ENCODE measurements at regions not wholly inside any gene's neighbourhood (a gene's known extent, or its start where the extent isn't known, plus 50 kb on each side); places are given as distances from the start of the nearest gene placed in this dataset.

- TF ChIP-seq ZNF425 (CRISPR knock-in tag; conservative IDR thresholded peaks at IDR 0.05) (no peak), JAZF1 (CRISPR knock-in tag; IDR thresholded peaks at IDR 0.05) (no peak), SP1 (CRISPR knock-in tag; conservative IDR thresholded peaks at IDR 0.05) (no peak)
Observed at GRCh38 chrX:63884821-63885790, 100.1 kb upstream of the ARHGEF9 start (continued).

- Mint-ChIP-seq H3K9me3 (peaks cover 10% of the 10 kb centered on the region; the same call in 1 of the 2 replicates), H3K36me3 (peaks cover 15% of the 10 kb centered on the region), H3K27me3 (ENCODE audit: low read depth) (peaks cover 6% of the 10 kb centered on the region; the same call in 1 of the 2 replicates), H3K4me1 (no peaks in the 10 kb centered on the region), H3K27ac (no peak overlapping the region), H3K4me3 (no peak overlapping the region)
- DNase-seq (ENCODE audit: low spot score) (no peak), ATAC-seq (no peak)
- no peak for TF ChIP-seq SOX15 (CRISPR knock-in tag; IDR thresholded peaks at IDR 0.05)
- TF ChIP-seq ERG (CRISPR knock-in tag; IDR thresholded peaks at IDR 0.05): no peak
- no peak for TF ChIP-seq PREB (CRISPR knock-in tag; IDR thresholded peaks at IDR 0.05; ENCODE audit: borderline replicate concordance)
- no peak for TF ChIP-seq SMAD3 (CRISPR knock-in tag; IDR thresholded peaks at IDR 0.05; ENCODE audit: borderline replicate concordance)
- POLR2A ChIA-PET: no interaction called here
- CTCF ChIA-PET: no interaction called here
Observed at GRCh38 chrX:63869506-63869905, 84.5 kb upstream of the ARHGEF9 start.

- ATAC-seq (no peak), DNase-seq (ENCODE audit: low spot score) (no peak)
- POLR2A ChIA-PET: no interaction called here
- no peak for TF ChIP-seq ZNF423 (CRISPR knock-in tag; IDR thresholded peaks at IDR 0.05)
- 0 out of 2 replicates have a peak, but pooled peaks cover 4% of the 10 kb centered on the region for H3K9me3 Mint-ChIP-seq
- H3K27ac Mint-ChIP-seq: no peak overlapping the region
- H3K27me3 Mint-ChIP-seq (ENCODE audit: low read depth): no peaks in the 10 kb centered on the region
- H3K4me1 Mint-ChIP-seq: peaks cover 8% of the 10 kb centered on the region
- no peak overlapping the region for H3K4me3 Mint-ChIP-seq
- CTCF ChIA-PET: no interaction called here
- H3K36me3 Mint-ChIP-seq: no peaks in the 10 kb centered on the region
Observed at GRCh38 chrX:63855896-63856295, 70.9 kb upstream of the ARHGEF9 start.

- Mint-ChIP-seq H3K27me3 (ENCODE audit: low read depth) (peaks cover 3% of the 10 kb centered on the region; the same call in 1 of the 2 replicates), H3K4me1 (no peaks in the 10 kb centered on the region), H3K9me3 (peaks cover 31% of the 10 kb centered on the region), H3K27ac (no peak overlapping the region), H3K36me3 (peaks cover 15% of the 10 kb centered on the region), H3K4me3 (no peak overlapping the region)
- ATAC-seq: no peak
- DNase-seq (ENCODE audit: low spot score): no peak
- CTCF ChIA-PET: no interaction called here
- TF ChIP-seq IRF1 (CRISPR knock-in tag; IDR thresholded peaks at IDR 0.05): no peak
- TF ChIP-seq SP1 (CRISPR knock-in tag; conservative IDR thresholded peaks at IDR 0.05): no peak
- no peak for TF ChIP-seq RELA (CRISPR knock-in tag; IDR thresholded peaks at IDR 0.05; ENCODE audit: borderline replicate concordance)
- TF ChIP-seq ZNF396 (CRISPR knock-in tag; IDR thresholded peaks at IDR 0.05; ENCODE audit: borderline replicate concordance): no peak
- no peak for TF ChIP-seq E2F5 (CRISPR knock-in tag; IDR thresholded peaks at IDR 0.05)
- no peak for TF ChIP-seq ZBTB21 (CRISPR knock-in tag; IDR thresholded peaks at IDR 0.05; ENCODE audit: borderline replicate concordance)
- TF ChIP-seq PRRX2 (CRISPR knock-in tag; IDR thresholded peaks at IDR 0.05): no peak
- TF ChIP-seq CREB1 (CRISPR knock-in tag; IDR thresholded peaks at IDR 0.05): no peak
- no peak for TF ChIP-seq ZBTB43 (CRISPR knock-in tag; IDR thresholded peaks at IDR 0.05)
- TF ChIP-seq JAZF1 (CRISPR knock-in tag; IDR thresholded peaks at IDR 0.05): no peak
- POLR2A ChIA-PET: no interaction called here
Observed at GRCh38 chrX:63835361-63835760, 50.3 kb upstream of the ARHGEF9 start.

All from WTC11 (cell line).